ENCODE measurements at regions not wholly inside any gene's neighbourhood (a gene's known extent, or its start where the extent isn't known, plus 50 kb on each side); places are given as distances from the start of the nearest gene placed in this dataset.
A peak's percentile ranks its signal among the peaks of the same experiment; 100 is the strongest.

- Mint-ChIP-seq H3K4me1 (peaks cover 5% of the 10 kb centered on the region), H3K4me3 (no peak overlapping the region), H3K36me3 (no peaks in the 10 kb centered on the region), H3K9me3 (peaks cover 4% of the 10 kb centered on the region), H3K27ac (no peak overlapping the region), H3K27me3 (ENCODE audit: low read depth) (no peaks in the 10 kb centered on the region)
- TF ChIP-seq, protein P1, sequence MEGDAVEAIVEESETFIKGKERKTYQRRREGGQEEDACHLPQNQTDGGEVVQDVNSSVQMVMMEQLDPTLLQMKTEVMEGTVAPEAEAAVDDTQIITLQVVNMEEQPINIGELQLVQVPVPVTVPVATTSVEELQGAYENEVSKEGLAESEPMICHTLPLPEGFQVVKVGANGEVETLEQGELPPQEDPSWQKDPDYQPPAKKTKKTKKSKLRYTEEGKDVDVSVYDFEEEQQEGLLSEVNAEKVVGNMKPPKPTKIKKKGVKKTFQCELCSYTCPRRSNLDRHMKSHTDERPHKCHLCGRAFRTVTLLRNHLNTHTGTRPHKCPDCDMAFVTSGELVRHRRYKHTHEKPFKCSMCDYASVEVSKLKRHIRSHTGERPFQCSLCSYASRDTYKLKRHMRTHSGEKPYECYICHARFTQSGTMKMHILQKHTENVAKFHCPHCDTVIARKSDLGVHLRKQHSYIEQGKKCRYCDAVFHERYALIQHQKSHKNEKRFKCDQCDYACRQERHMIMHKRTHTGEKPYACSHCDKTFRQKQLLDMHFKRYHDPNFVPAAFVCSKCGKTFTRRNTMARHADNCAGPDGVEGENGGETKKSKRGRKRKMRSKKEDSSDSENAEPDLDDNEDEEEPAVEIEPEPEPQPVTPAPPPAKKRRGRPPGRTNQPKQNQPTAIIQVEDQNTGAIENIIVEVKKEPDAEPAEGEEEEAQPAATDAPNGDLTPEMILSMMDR (IDR thresholded peaks at IDR 0.05; ENCODE audit: unreplicated experiment) = no peak
- no peak for DNase-seq (ENCODE audit: low spot score in 2 of 2, unreplicated experiment in 2 of 2)
Measured at GRCh38 chr2:38474715-38475566, 97.9 kb upstream of the ATL2 start.

DNA sequence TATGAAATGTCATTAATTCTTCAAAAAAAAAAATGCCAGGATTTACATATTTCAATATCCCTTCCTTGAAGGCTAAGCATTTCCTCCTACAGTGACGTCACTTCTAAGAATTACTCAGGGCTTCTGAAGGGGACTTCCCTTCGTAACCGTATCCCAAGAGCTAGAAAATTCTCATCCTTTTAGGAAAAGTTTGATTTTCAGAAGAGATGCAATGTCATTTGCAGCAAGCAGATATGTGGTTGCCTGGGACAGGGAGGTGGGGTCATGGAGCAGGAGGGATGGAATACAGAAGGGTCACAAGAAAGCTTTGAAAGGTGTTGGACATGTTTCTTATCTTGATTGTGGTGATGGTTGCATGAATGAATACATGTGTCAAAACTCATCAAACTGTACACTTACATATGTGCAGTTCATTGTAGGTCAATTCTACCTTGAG is 97.0 kb upstream of the ATL2 start:
- DNase-seq (ENCODE audit: low spot score in 2 of 2, unreplicated experiment in 2 of 2) = no peak
- Mint-ChIP-seq H3K27ac (no peak overlapping the region), H3K27me3 (ENCODE audit: low read depth) (no peaks in the 10 kb centered on the region), H3K36me3 (no peaks in the 10 kb centered on the region), H3K4me3 (no peak overlapping the region), H3K4me1 (peaks cover 4% of the 10 kb centered on the region), H3K9me3 (peaks cover 2% of the 10 kb centered on the region)
- TF ChIP-seq, protein P1 (IDR thresholded peaks at IDR 0.05; ENCODE audit: unreplicated experiment) = no peak

GRCh38 chr2:38473333-38474005 is 96.4 kb upstream of the ATL2 start:
- no peaks in the 10 kb centered on the region for H3K27me3 Mint-ChIP-seq (ENCODE audit: low read depth)
- H3K27ac Mint-ChIP-seq = no peak overlapping the region
- no peak for DNase-seq (ENCODE audit: low spot score in 2 of 2, unreplicated experiment in 2 of 2)
- peaks cover 4% of the 10 kb centered on the region for H3K4me1 Mint-ChIP-seq
- no peak overlapping the region for H3K4me3 Mint-ChIP-seq
- no peaks in the 10 kb centered on the region for H3K36me3 Mint-ChIP-seq
- no peaks in the 10 kb centered on the region for H3K9me3 Mint-ChIP-seq
- TF ChIP-seq, protein P1 (IDR thresholded peaks at IDR 0.05; ENCODE audit: unreplicated experiment) = no peak

DNA sequence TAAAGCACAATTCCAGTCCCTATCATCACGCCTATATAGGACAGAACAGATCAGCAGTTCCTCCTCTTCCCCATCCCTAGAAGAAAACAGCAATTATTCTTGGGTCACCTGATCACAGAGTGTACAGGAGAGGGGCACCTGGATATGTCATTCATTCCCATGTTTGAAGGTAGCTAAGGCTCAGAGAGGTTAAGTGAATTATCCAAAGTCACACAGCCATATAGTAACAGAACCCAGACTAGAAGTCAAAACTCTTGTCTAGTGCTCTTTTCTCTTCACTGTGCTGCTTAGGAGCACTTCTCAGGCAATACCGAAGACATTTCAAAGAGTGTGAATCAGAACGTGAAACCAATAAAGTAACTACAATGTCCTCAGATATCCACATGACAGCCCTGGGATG is 93.0 kb upstream of the ATL2 start:
- Mint-ChIP-seq H3K4me3 (no peak overlapping the region), H3K27ac (no peak overlapping the region), H3K9me3 (no peaks in the 10 kb centered on the region), H3K27me3 (ENCODE audit: low read depth) (no peaks in the 10 kb centered on the region), H3K36me3 (no peaks in the 10 kb centered on the region), H3K4me1 (peaks cover 31% of the 10 kb centered on the region)
- DNase-seq (ENCODE audit: low spot score in 2 of 2, unreplicated experiment in 2 of 2) = no peak
- TF ChIP-seq, protein P1 (IDR thresholded peaks at IDR 0.05; ENCODE audit: unreplicated experiment) = no peak

- H3K27ac Mint-ChIP-seq = peak overlapping the region; percentile 89
- peaks cover 38% of the 10 kb centered on the region for H3K4me1 Mint-ChIP-seq
- H3K9me3 Mint-ChIP-seq = no peaks in the 10 kb centered on the region
- H3K27me3 Mint-ChIP-seq (ENCODE audit: low read depth) = no peaks in the 10 kb centered on the region
- no peak for DNase-seq (ENCODE audit: low spot score in 2 of 2, unreplicated experiment in 2 of 2)
- no peaks in the 10 kb centered on the region for H3K36me3 Mint-ChIP-seq
- TF ChIP-seq, protein P1 (IDR thresholded peaks at IDR 0.05; ENCODE audit: unreplicated experiment) = no peak
- H3K4me3 Mint-ChIP-seq = no peak overlapping the region
Measured at GRCh38 chr2:38467768-38468455, 90.8 kb upstream of the ATL2 start.
